ENCODE measurements at regions not wholly inside any gene's neighbourhood (a gene's known extent, or its start where the extent isn't known, plus 50 kb on each side); places are given as distances from the start of the nearest gene placed in this dataset.
"Not testable (repeated sequence)": the region's sequence is repeated elsewhere in the genome, so short reads cannot be mapped to it uniquely, and the experiment has no call there.

GRCh38 chr5:88092358-88092757 lies 176.3 kb downstream of the TMEM161B start:
- peak; percentile 1 for DNase-seq (ENCODE audit: low read depth)

GRCh38 chr5:88090506-88090905 lies 178.1 kb downstream of the TMEM161B start:
- DNase-seq (ENCODE audit: low read depth): no peak

GRCh38 chr5:88089719-88090390 lies 178.8 kb downstream of the TMEM161B start:
- DNase-seq (ENCODE audit: low read depth): no peak

- no peak for DNase-seq (ENCODE audit: low read depth)
Observed at GRCh38 chr5:88085462-88085861, 183.2 kb downstream of the TMEM161B start.

- no peak for DNase-seq (ENCODE audit: low read depth)
Observed at GRCh38 chr5:88081877-88082276, 186.8 kb downstream of the TMEM161B start.

- DNase-seq (ENCODE audit: low read depth): no peak
Observed at GRCh38 chr5:88063813-88064212, 204.8 kb downstream of the TMEM161B start.

GRCh38 chr5:88060194-88060593 lies 208.5 kb downstream of the TMEM161B start:
- no peak for DNase-seq (ENCODE audit: low read depth)

- no peak for DNase-seq (ENCODE audit: low read depth)
Observed at GRCh38 chr5:88058625-88059024, 210.0 kb downstream of the TMEM161B start.

- DNase-seq (ENCODE audit: low read depth): not testable (repeated sequence)
Observed at GRCh38 chr5:88052468-88052867, 216.2 kb downstream of the TMEM161B start.

GRCh38 chr5:88051148-88051547 lies 217.5 kb downstream of the TMEM161B start:
- DNase-seq (ENCODE audit: low read depth): no peak

- no peak for DNase-seq (ENCODE audit: low read depth)
Observed at GRCh38 chr5:88049737-88050136, 218.9 kb downstream of the TMEM161B start.

- DNase-seq (ENCODE audit: low read depth): no peak
Observed at GRCh38 chr5:88049156-88049555, 219.5 kb downstream of the TMEM161B start.

GRCh38 chr5:88045931-88046461 lies 222.6 kb downstream of the TMEM161B start:
- DNase-seq (ENCODE audit: low read depth): no peak

GRCh38 chr5:88045165-88045564 lies 223.5 kb downstream of the TMEM161B start:
- DNase-seq (ENCODE audit: low read depth): no peak

GRCh38 chr5:88034520-88034919 lies 234.1 kb downstream of the TMEM161B start:
- DNase-seq (ENCODE audit: low read depth): no peak

GRCh38 chr5:88033191-88033590 lies 235.5 kb downstream of the TMEM161B start:
- no peak for DNase-seq (ENCODE audit: low read depth)

GRCh38 chr5:88029011-88029410 lies 239.6 kb downstream of the TMEM161B start:
- no peak for DNase-seq (ENCODE audit: low read depth)

GRCh38 chr5:88021141-88021540 lies 247.5 kb downstream of the TMEM161B start:
- DNase-seq (ENCODE audit: low read depth): no peak

GRCh38 chr5:88014984-88015383 lies 253.7 kb downstream of the TMEM161B start:
- DNase-seq (ENCODE audit: low read depth): not testable (repeated sequence)

- no peak for DNase-seq (ENCODE audit: low read depth)
Observed at GRCh38 chr5:88000877-88001276, 267.8 kb downstream of the TMEM161B start.

- DNase-seq (ENCODE audit: low read depth): no peak
Observed at GRCh38 chr5:87997662-87998061, 271.0 kb downstream of the TMEM161B start.

- DNase-seq (ENCODE audit: low read depth): no peak
Observed at GRCh38 chr5:87966213-87966612, 302.4 kb downstream of the TMEM161B start.

GRCh38 chr5:87954121-87954520 lies 314.5 kb downstream of the TMEM161B start:
- no peak for DNase-seq (ENCODE audit: low read depth)

GRCh38 chr5:87951661-87952060 lies 317.0 kb downstream of the TMEM161B start:
- no peak for DNase-seq (ENCODE audit: low read depth)
